ENCODE measurements at regions not wholly inside any gene's neighbourhood (a gene's known extent, or its start where the extent isn't known, plus 50 kb on each side); places are given as distances from the start of the nearest gene placed in this dataset.
A peak's percentile ranks its signal among the peaks of the same experiment; 100 is the strongest.
"Not testable (repeated sequence)": the region's sequence is repeated elsewhere in the genome, so short reads cannot be mapped to it uniquely, and the experiment has no call there.

GRCh38 chr18:34491719-34492118, 218.4 kb upstream of the DTNA start:
- DNase-seq = no peak

- no peak for DNase-seq
These were observed 217.4 kb upstream of the DTNA start for GRCh38 chr18:34492652-34493051.

GRCh38 chr18:34493099-34493544, 217.0 kb upstream of the DTNA start:
- peak; percentile 86 for DNase-seq

GRCh38 chr18:34493566-34494358, 216.3 kb upstream of the DTNA start:
- no peak for DNase-seq

GRCh38 chr18:34494359-34494696, 215.8 kb upstream of the DTNA start:
- DNase-seq = no peak

- peak; percentile 87 for DNase-seq
These were observed 214.6 kb upstream of the DTNA start for GRCh38 chr18:34495506-34495905.

GRCh38 chr18:34501553-34501952, 208.5 kb upstream of the DTNA start:
- peak; percentile 16 for DNase-seq

- no peak for DNase-seq
These were observed 203.9 kb upstream of the DTNA start for GRCh38 chr18:34506198-34506597.

- DNase-seq = no peak
These were observed 200.9 kb upstream of the DTNA start for GRCh38 chr18:34509163-34509562.

GRCh38 chr18:34509879-34510586, 200.1 kb upstream of the DTNA start:
- no peak for DNase-seq

- DNase-seq = no peak
These were observed 199.2 kb upstream of the DTNA start for GRCh38 chr18:34510926-34511325.

GRCh38 chr18:34511435-34511834, 198.7 kb upstream of the DTNA start:
- DNase-seq = no peak

GRCh38 chr18:34511879-34512278, 198.2 kb upstream of the DTNA start:
- no peak for DNase-seq

GRCh38 chr18:34514238-34514637, 195.9 kb upstream of the DTNA start:
- no peak for DNase-seq

- no peak for DNase-seq
These were observed 195.1 kb upstream of the DTNA start for GRCh38 chr18:34514957-34515356.

GRCh38 chr18:34516355-34516754, 193.7 kb upstream of the DTNA start:
- DNase-seq = not testable (repeated sequence)

- DNase-seq = peak; percentile 24
These were observed 193.1 kb upstream of the DTNA start for GRCh38 chr18:34516996-34517395.

GRCh38 chr18:34521040-34521439, 189.1 kb upstream of the DTNA start:
- no peak for DNase-seq

- DNase-seq = no peak
These were observed 187.5 kb upstream of the DTNA start for GRCh38 chr18:34522603-34523002.

GRCh38 chr18:34525244-34525643, 184.9 kb upstream of the DTNA start:
- DNase-seq = no peak

GRCh38 chr18:34528177-34528576, 181.9 kb upstream of the DTNA start:
- no peak for DNase-seq

- no peak for DNase-seq
These were observed 180.5 kb upstream of the DTNA start for GRCh38 chr18:34529358-34530335.

GRCh38 chr18:34531110-34531509, 179.0 kb upstream of the DTNA start:
- no peak for DNase-seq

All from MV-4-11 (cell line).